ENCODE measurements at regions not wholly inside any gene's neighbourhood (a gene's known extent, or its start where the extent isn't known, plus 50 kb on each side); places are given as distances from the start of the nearest gene placed in this dataset.

- ChIA-PET CTCF (interaction anchor here (1.0 to 1.9 kb wide), 5 partner anchors 24 to 192 kb away, joined by 3 to 10 read pairs (median 3); no protein-coding TSS in a partner anchor), RAD21 (ENCODE audit: unreplicated experiment) (interaction anchor here (1.2 to 3.5 kb wide), 3 partner anchors 145 to 260 kb away, joined by 3 to 21 read pairs (median 8); no protein-coding TSS in a partner anchor), SMC1A (ENCODE audit: uncharacterized antibody, unreplicated experiment) (interaction anchor here (1.3 to 2.0 kb wide), 3 partner anchors 13 to 260 kb away, joined by 4 to 11 read pairs (median 5); no protein-coding TSS in a partner anchor), POLR2A (no interaction called here)
- TF ChIP-seq SMAD5 (IDR thresholded peaks at IDR 0.05; ENCODE audit: low read depth) (no peak), ZNF687 (IDR thresholded peaks at IDR 0.05) (no peak), CTCF (IDR thresholded peaks at IDR 0.05 in 2 of 3, conservative IDR thresholded peaks at IDR 0.05 in 1 of 3; ENCODE audit: control insufficient read depth in 2 of 3, extremely low read depth in 1 of 3, insufficient read depth in 1 of 3, low read depth in 3 of 3, low read length in 3 of 3) (peak in 1 of 3 experiments; percentile 31; a peak in 1 of 6 replicates), BCL11A (IDR thresholded peaks at IDR 0.05; ENCODE audit: low read depth, low read length) (no peak), RAD21 (IDR thresholded peaks at IDR 0.05; ENCODE audit: insufficient read depth, low read depth, low read length) (peak; percentile 25; the same call in 1 of the 2 replicates)
- TF ChIP-seq, protein P1, sequence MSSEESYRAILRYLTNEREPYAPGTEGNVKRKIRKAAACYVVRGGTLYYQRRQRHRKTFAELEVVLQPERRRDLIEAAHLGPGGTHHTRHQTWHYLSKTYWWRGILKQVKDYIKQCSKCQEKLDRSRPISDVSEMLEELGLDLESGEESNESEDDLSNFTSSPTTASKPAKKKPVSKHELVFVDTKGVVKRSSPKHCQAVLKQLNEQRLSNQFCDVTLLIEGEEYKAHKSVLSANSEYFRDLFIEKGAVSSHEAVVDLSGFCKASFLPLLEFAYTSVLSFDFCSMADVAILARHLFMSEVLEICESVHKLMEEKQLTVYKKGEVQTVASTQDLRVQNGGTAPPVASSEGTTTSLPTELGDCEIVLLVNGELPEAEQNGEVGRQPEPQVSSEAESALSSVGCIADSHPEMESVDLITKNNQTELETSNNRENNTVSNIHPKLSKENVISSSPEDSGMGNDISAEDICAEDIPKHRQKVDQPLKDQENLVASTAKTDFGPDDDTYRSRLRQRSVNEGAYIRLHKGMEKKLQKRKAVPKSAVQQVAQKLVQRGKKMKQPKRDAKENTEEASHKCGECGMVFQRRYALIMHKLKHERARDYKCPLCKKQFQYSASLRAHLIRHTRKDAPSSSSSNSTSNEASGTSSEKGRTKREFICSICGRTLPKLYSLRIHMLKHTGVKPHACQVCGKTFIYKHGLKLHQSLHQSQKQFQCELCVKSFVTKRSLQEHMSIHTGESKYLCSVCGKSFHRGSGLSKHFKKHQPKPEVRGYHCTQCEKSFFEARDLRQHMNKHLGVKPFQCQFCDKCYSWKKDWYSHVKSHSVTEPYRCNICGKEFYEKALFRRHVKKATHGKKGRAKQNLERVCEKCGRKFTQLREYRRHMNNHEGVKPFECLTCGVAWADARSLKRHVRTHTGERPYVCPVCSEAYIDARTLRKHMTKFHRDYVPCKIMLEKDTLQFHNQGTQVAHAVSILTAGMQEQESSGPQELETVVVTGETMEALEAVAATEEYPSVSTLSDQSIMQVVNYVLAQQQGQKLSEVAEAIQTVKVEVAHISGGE (CRISPR knock-in tag; IDR thresholded peaks at IDR 0.05): no peak
- H3K4me1 ChIP-seq (ENCODE audit: control insufficient read depth, insufficient read depth, low read length): no peaks in the 10 kb centered on the region
- no peaks in the 10 kb centered on the region for H3K36me3 ChIP-seq (ENCODE audit: control insufficient read depth in 2 of 2, insufficient read depth in 2 of 2, low read length in 1 of 2)
- in situ Hi-C loops (cut with MboI) (no loop called here), intact Hi-C loops (cut with micrococcal nuclease; ENCODE audit: unreplicated experiment) (no loop called here)
- H3K4me2 ChIP-seq (ENCODE audit: control insufficient read depth, insufficient read depth): no peak overlapping the region
- H3K9ac ChIP-seq (ENCODE audit: control insufficient read depth, insufficient read depth, low read length): no peak overlapping the region
- 54% methylated on average over 4 of the region's 4 CpGs for WGBS (ENCODE audit: insufficient coverage, insufficient replicate concordance, low lambda C conversion rate, missing lambda C conversion rate)
- H3K4me3 ChIP-seq: no peak overlapping the region
- H3K79me2 ChIP-seq (ENCODE audit: control insufficient read depth, insufficient read depth, low read length): no peaks in the 10 kb centered on the region
- no peak for DNase-seq (ENCODE audit: low read depth, low spot score)
- H3K27ac ChIP-seq (ENCODE audit: control insufficient read depth, insufficient read depth): no peak overlapping the region
- H4K20me1 ChIP-seq (ENCODE audit: control insufficient read depth, insufficient read depth): no peaks in the 10 kb centered on the region
- H3K9me3 ChIP-seq (replicated peaks; ENCODE audit: control insufficient read depth, insufficient read depth, low read length): no peaks in the 10 kb centered on the region
- ATAC-seq: no peak
- FAIRE-seq: no peak
- no TSS peak for BruUV-seq (replicated peaks)
- H3K27me3 ChIP-seq (replicated peaks in 1 of 2; ENCODE audit: control insufficient read depth in 2 of 2, insufficient read depth in 2 of 2, low read length in 1 of 2): no peaks in the 10 kb centered on the region
- H2AFZ ChIP-seq (ENCODE audit: control insufficient read depth, low read depth, low read length): no peak overlapping the region
Observed at GRCh38 chr11:19519353-19519752, 193.3 kb upstream of the NAV2 start.

Measured in GM12878 (cell line).